Activated CD4-positive, alpha-beta memory T cell treated with anti-CD3 and anti-CD28 coated beads for 36 hours (primary cell): ENCODE measurements at regions not wholly inside any gene's neighbourhood (a gene's known extent, or its start where the extent isn't known, plus 50 kb on each side); places are given as distances from the start of the nearest gene placed in this dataset.

ENCODE experiments used
- CTCF ChIA-PET: fragments of 350-600 bp; sonication (Branson Sonifier 250); formaldehyde crosslinking; loops from one replicate; lab custom pipeline; 2021; ENCODE audit warnings: antibody characterized with exemption, inconsistent platforms; lab: Charles Lee
- POLR2A ChIA-PET: fragments of 350-600 bp; sonication (Branson Sonifier 250); formaldehyde crosslinking; loops from one replicate; lab custom pipeline; 2021; ENCODE audit warnings: antibody characterized with exemption; lab: Charles Lee
- DNase-seq: peaks from one replicate; pipeline ENCODE4 v3.0.0-alpha.2; 2020
- H3K27ac Mint-ChIP-seq: one replicate; pipeline ENCODE4 v1.8.0; 2021; ENCODE audit warnings: mixed read lengths
- H3K27me3 Mint-ChIP-seq: one replicate; pipeline ENCODE4 v1.8.0; 2021; ENCODE audit warnings: mixed read lengths
- H3K36me3 Mint-ChIP-seq: one replicate; pipeline ENCODE4 v1.8.0; 2021; ENCODE audit warnings: mixed read lengths
- H3K4me1 Mint-ChIP-seq: one replicate; pipeline ENCODE4 v1.8.0; 2021; ENCODE audit warnings: low read depth, mixed read lengths
- H3K4me3 Mint-ChIP-seq: one replicate; pipeline ENCODE4 v1.8.0; 2021; ENCODE audit warnings: mild to moderate bottlenecking, mixed read lengths
- H3K9me3 Mint-ChIP-seq: one replicate; pipeline ENCODE4 v1.8.0; 2021; ENCODE audit warnings: mixed read lengths
- intact Hi-C: fragments of 100-400 bp; cut with micrococcal nuclease; formaldehyde crosslinking; loops from one replicate; pipeline ENCODE4 v1.15.1; 2023

- H3K27ac Mint-ChIP-seq: no peak overlapping the region
- intact Hi-C loops: no loop called here
- CTCF ChIA-PET: no interaction called here
- DNase-seq: no peak
- H3K9me3 Mint-ChIP-seq: peaks cover 11% of the 10 kb centered on the region
- POLR2A ChIA-PET: no interaction called here
- no peaks in the 10 kb centered on the region for H3K36me3 Mint-ChIP-seq
- H3K27me3 Mint-ChIP-seq: no peaks in the 10 kb centered on the region
- H3K4me3 Mint-ChIP-seq: no peak overlapping the region
- no peaks in the 10 kb centered on the region for H3K4me1 Mint-ChIP-seq
These were observed 1229.5 kb upstream of the AGA start for GRCh38 chr4:178671766-178672165.

- no peak overlapping the region for H3K4me3 Mint-ChIP-seq
- H3K4me1 Mint-ChIP-seq: no peaks in the 10 kb centered on the region
- ChIA-PET CTCF (no interaction called here), POLR2A (no interaction called here)
- H3K27ac Mint-ChIP-seq: no peak overlapping the region
- no peaks in the 10 kb centered on the region for H3K27me3 Mint-ChIP-seq
- H3K36me3 Mint-ChIP-seq: no peaks in the 10 kb centered on the region
- intact Hi-C loops: no loop called here
- H3K9me3 Mint-ChIP-seq: peaks cover 10% of the 10 kb centered on the region
- DNase-seq: no peak
These were observed 1230.3 kb upstream of the AGA start for GRCh38 chr4:178672512-178672911.

GRCh38 chr4:178681871-178682270, 1239.6 kb upstream of the AGA start:
- no peak for DNase-seq
- no peaks in the 10 kb centered on the region for H3K27me3 Mint-ChIP-seq
- no peaks in the 10 kb centered on the region for H3K36me3 Mint-ChIP-seq
- intact Hi-C loops: no loop called here
- H3K4me3 Mint-ChIP-seq: no peak overlapping the region
- H3K27ac Mint-ChIP-seq: no peak overlapping the region
- POLR2A ChIA-PET: no interaction called here
- peaks cover 8% of the 10 kb centered on the region for H3K9me3 Mint-ChIP-seq
- H3K4me1 Mint-ChIP-seq: no peaks in the 10 kb centered on the region
- CTCF ChIA-PET: no interaction called here

GRCh38 chr4:178689926-178690325, 1247.7 kb upstream of the AGA start:
- Mint-ChIP-seq H3K27ac (no peak overlapping the region), H3K9me3 (peaks cover 6% of the 10 kb centered on the region), H3K4me1 (no peaks in the 10 kb centered on the region), H3K27me3 (no peaks in the 10 kb centered on the region), H3K4me3 (no peak overlapping the region), H3K36me3 (no peaks in the 10 kb centered on the region)
- DNase-seq: no peak
- ChIA-PET CTCF (no interaction called here), POLR2A (no interaction called here)
- intact Hi-C loops: no loop called here

- H3K27ac Mint-ChIP-seq: no peak overlapping the region
- no peaks in the 10 kb centered on the region for H3K36me3 Mint-ChIP-seq
- POLR2A ChIA-PET: no interaction called here
- no peak for DNase-seq
- intact Hi-C loops: no loop called here
- H3K4me1 Mint-ChIP-seq: no peaks in the 10 kb centered on the region
- CTCF ChIA-PET: interaction anchor here (1.2 kb wide), 1 partner anchor 59 kb away, joined by 5 read pairs; no protein-coding TSS in a partner anchor
- no peak overlapping the region for H3K4me3 Mint-ChIP-seq
- peaks cover 8% of the 10 kb centered on the region for H3K9me3 Mint-ChIP-seq
- no peaks in the 10 kb centered on the region for H3K27me3 Mint-ChIP-seq
These were observed 1251.6 kb upstream of the AGA start for GRCh38 chr4:178693816-178694215.

- Mint-ChIP-seq H3K27me3 (no peaks in the 10 kb centered on the region), H3K36me3 (no peaks in the 10 kb centered on the region), H3K9me3 (peaks cover 5% of the 10 kb centered on the region), H3K27ac (no peak overlapping the region), H3K4me3 (no peak overlapping the region), H3K4me1 (no peaks in the 10 kb centered on the region)
- CTCF ChIA-PET: interaction anchor here (0.6 kb wide), 1 partner anchor 150 kb away, joined by 3 read pairs; no protein-coding TSS in a partner anchor
- intact Hi-C loops: no loop called here
- no peak for DNase-seq
- POLR2A ChIA-PET: no interaction called here
These were observed 1254.3 kb upstream of the AGA start for GRCh38 chr4:178696515-178696914.

GRCh38 chr4:178712486-178712885, 1270.2 kb upstream of the AGA start:
- DNase-seq: no peak
- H3K4me1 Mint-ChIP-seq: no peaks in the 10 kb centered on the region
- H3K9me3 Mint-ChIP-seq: peaks cover 13% of the 10 kb centered on the region
- no peaks in the 10 kb centered on the region for H3K27me3 Mint-ChIP-seq
- no peaks in the 10 kb centered on the region for H3K36me3 Mint-ChIP-seq
- H3K27ac Mint-ChIP-seq: no peak overlapping the region
- ChIA-PET POLR2A (no interaction called here), CTCF (no interaction called here)
- no peak overlapping the region for H3K4me3 Mint-ChIP-seq
- intact Hi-C loops: no loop called here

- ChIA-PET POLR2A (no interaction called here), CTCF (no interaction called here)
- no peak overlapping the region for H3K4me3 Mint-ChIP-seq
- no peak for DNase-seq
- no peaks in the 10 kb centered on the region for H3K9me3 Mint-ChIP-seq
- intact Hi-C loops: no loop called here
- H3K27ac Mint-ChIP-seq: no peak overlapping the region
- H3K4me1 Mint-ChIP-seq: no peaks in the 10 kb centered on the region
- no peaks in the 10 kb centered on the region for H3K27me3 Mint-ChIP-seq
- H3K36me3 Mint-ChIP-seq: no peaks in the 10 kb centered on the region
These were observed 1295.8 kb upstream of the AGA start for GRCh38 chr4:178738026-178738425.

- no peaks in the 10 kb centered on the region for H3K36me3 Mint-ChIP-seq
- intact Hi-C loops: no loop called here
- POLR2A ChIA-PET: no interaction called here
- H3K27me3 Mint-ChIP-seq: no peaks in the 10 kb centered on the region
- H3K9me3 Mint-ChIP-seq: peaks cover 5% of the 10 kb centered on the region
- CTCF ChIA-PET: no interaction called here
- no peak for DNase-seq
- no peaks in the 10 kb centered on the region for H3K4me1 Mint-ChIP-seq
- H3K4me3 Mint-ChIP-seq: no peak overlapping the region
- no peak overlapping the region for H3K27ac Mint-ChIP-seq
These were observed 1303.0 kb upstream of the AGA start for GRCh38 chr4:178745203-178745602.

- DNase-seq: no peak
- Mint-ChIP-seq H3K36me3 (no peaks in the 10 kb centered on the region), H3K4me1 (no peaks in the 10 kb centered on the region), H3K9me3 (peaks cover 4% of the 10 kb centered on the region), H3K27ac (no peak overlapping the region), H3K4me3 (no peak overlapping the region), H3K27me3 (no peaks in the 10 kb centered on the region)
- POLR2A ChIA-PET: no interaction called here
- CTCF ChIA-PET: interaction anchor here (0.8 kb wide), 1 partner anchor 60 kb away, joined by 5 read pairs; no protein-coding TSS in a partner anchor
- intact Hi-C loops: no loop called here
These were observed 1310.8 kb upstream of the AGA start for GRCh38 chr4:178752954-178753525.

GRCh38 chr4:178778496-178778895, 1336.3 kb upstream of the AGA start:
- POLR2A ChIA-PET: no interaction called here

GRCh38 chr4:178781779-178782178, 1339.5 kb upstream of the AGA start:
- Mint-ChIP-seq H3K4me1 (no peaks in the 10 kb centered on the region), H3K27ac (no peak overlapping the region), H3K27me3 (no peaks in the 10 kb centered on the region), H3K9me3 (peaks cover 4% of the 10 kb centered on the region), H3K36me3 (no peaks in the 10 kb centered on the region), H3K4me3 (no peak overlapping the region)
- no peak for DNase-seq
- ChIA-PET CTCF (no interaction called here), POLR2A (no interaction called here)
- intact Hi-C loops: no loop called here

More at GRCh38 chr4:178778496-178778895, 1336.3 kb upstream of the AGA start:
- Mint-ChIP-seq H3K27ac (no peak overlapping the region), H3K4me3 (no peak overlapping the region), H3K27me3 (no peaks in the 10 kb centered on the region), H3K9me3 (peaks cover 6% of the 10 kb centered on the region), H3K4me1 (no peaks in the 10 kb centered on the region), H3K36me3 (no peaks in the 10 kb centered on the region)
- intact Hi-C loops: no loop called here
- CTCF ChIA-PET: no interaction called here
- no peak for DNase-seq

- Mint-ChIP-seq H3K27me3 (no peaks in the 10 kb centered on the region), H3K4me3 (no peak overlapping the region), H3K27ac (no peak overlapping the region), H3K36me3 (no peaks in the 10 kb centered on the region), H3K4me1 (no peaks in the 10 kb centered on the region), H3K9me3 (peaks cover 4% of the 10 kb centered on the region)
- POLR2A ChIA-PET: no interaction called here
- intact Hi-C loops: no loop called here
- CTCF ChIA-PET: no interaction called here
- DNase-seq: no peak
These were observed 1342.3 kb upstream of the AGA start for GRCh38 chr4:178784491-178784890.
